GM23248 (cell line): ENCODE measurements at regions not wholly inside any gene's neighbourhood (a gene's known extent, or its start where the extent isn't known, plus 50 kb on each side); places are given as distances from the start of the nearest gene placed in this dataset.

Experiments
- DNase-seq: peaks from one replicate; pipeline ENCODE4 v3.0.0-alpha.2; 2015
- H2AFZ ChIP-seq: fragments of 200-600 bp; sonication (generic); 2 replicates; pipeline ENCODE4 v1.6.1; 2016; ENCODE audit warnings: antibody characterized with exemption
- H3F3A ChIP-seq: fragments of 200-600 bp; sonication (generic); 2 replicates; pipeline ENCODE4 v1.6.1; 2016; ENCODE audit warnings: mild to moderate bottlenecking, antibody characterized with exemption, mixed run types; ENCODE audit not compliant: insufficient read depth
- H3K27ac ChIP-seq: fragments of 200-600 bp; sonication (generic); 2 replicates; pipeline ENCODE4 v1.5.1; 2016; ENCODE audit warnings: mild to moderate bottlenecking
- H3K27me3 ChIP-seq: fragments of 200-600 bp; sonication (generic); replicated peaks from 2 replicates; pipeline ENCODE4 v1.6.1; 2016; ENCODE audit warnings: mild to moderate bottlenecking; ENCODE audit not compliant: insufficient read depth
- H3K36me3 ChIP-seq: fragments of 200-600 bp; sonication (generic); 2 replicates; pipeline ENCODE4 v1.6.1; 2016; ENCODE audit warnings: low read depth, mild to moderate bottlenecking
- H3K4me1 ChIP-seq: fragments of 200-600 bp; sonication (generic); 2 replicates; pipeline ENCODE4 v1.6.1; 2016; ENCODE audit warnings: mild to moderate bottlenecking; ENCODE audit not compliant: insufficient read depth
- H3K4me2 ChIP-seq: fragments of 200-600 bp; sonication (generic); one replicate; pipeline ENCODE4 v1.6.1; 2016; ENCODE audit warnings: mild to moderate bottlenecking; ENCODE audit not compliant: unreplicated experiment
- H3K4me3 ChIP-seq: fragments of 200-600 bp; sonication (generic); 2 replicates; pipeline ENCODE4 v1.5.1; 2016; ENCODE audit warnings: mild to moderate bottlenecking
- H3K79me2 ChIP-seq: fragments of 200-600 bp; sonication (generic); 2 replicates; pipeline ENCODE4 v1.6.1; 2016; ENCODE audit warnings: mild to moderate bottlenecking; ENCODE audit not compliant: insufficient read depth
- H3K9ac ChIP-seq: fragments of 200-600 bp; sonication (generic); 2 replicates; pipeline ENCODE4 v1.6.1; 2016; ENCODE audit warnings: mild to moderate bottlenecking
- H3K9me2 ChIP-seq: fragments of 200-600 bp; sonication (generic); 2 replicates; pipeline ENCODE4 v1.6.1; 2016; ENCODE audit warnings: mixed run types, mild to moderate bottlenecking, moderate library complexity; ENCODE audit not compliant: insufficient read depth
- H3K9me3 ChIP-seq: fragments of 200-600 bp; sonication (generic); one replicate; pipeline ENCODE4 v1.6.1; 2017; ENCODE audit warnings: low read depth
- H4K20me1 ChIP-seq: fragments of 200-600 bp; sonication (generic); 2 replicates; pipeline ENCODE4 v1.6.0; 2016; ENCODE audit not compliant: insufficient read depth
- EZH2 ChIP-seq: fragments of 200-600 bp; sonication (generic); IDR thresholded peaks from 2 replicates; pipeline ENCODE4 v1.6.1; 2018; ENCODE audit warnings: antibody characterized with exemption, mild to moderate bottlenecking; ENCODE audit not compliant: insufficient read depth, poor library complexity, severe bottlenecking
- EZH2phosphoT487 ChIP-seq: fragments of 200-600 bp; sonication (generic); IDR thresholded peaks from 2 replicates; pipeline ENCODE4 v1.6.1; 2018; ENCODE audit warnings: antibody characterized with exemption, moderate library complexity, mild to moderate bottlenecking, low read depth; ENCODE audit not compliant: insufficient read depth
- WGBS, 2 experiments: methylation state at CpG; one replicate each; pipeline ENCODE4 v1.1.6; 2015 to 2017; ENCODE audit warnings: low lambda C conversion rate in 2 of 2, low coverage in 1 of 2; ENCODE audit errors: missing lambda C conversion rate in 2 of 2; 5-methylcytosine and 5-hydroxymethylcytosine counted together
- in situ Hi-C: fragments of 300-500 bp; cut with MboI; formaldehyde crosslinking; loops from 2 replicates; pipeline ENCODE4 v1.15.0; 2020

DNA sequence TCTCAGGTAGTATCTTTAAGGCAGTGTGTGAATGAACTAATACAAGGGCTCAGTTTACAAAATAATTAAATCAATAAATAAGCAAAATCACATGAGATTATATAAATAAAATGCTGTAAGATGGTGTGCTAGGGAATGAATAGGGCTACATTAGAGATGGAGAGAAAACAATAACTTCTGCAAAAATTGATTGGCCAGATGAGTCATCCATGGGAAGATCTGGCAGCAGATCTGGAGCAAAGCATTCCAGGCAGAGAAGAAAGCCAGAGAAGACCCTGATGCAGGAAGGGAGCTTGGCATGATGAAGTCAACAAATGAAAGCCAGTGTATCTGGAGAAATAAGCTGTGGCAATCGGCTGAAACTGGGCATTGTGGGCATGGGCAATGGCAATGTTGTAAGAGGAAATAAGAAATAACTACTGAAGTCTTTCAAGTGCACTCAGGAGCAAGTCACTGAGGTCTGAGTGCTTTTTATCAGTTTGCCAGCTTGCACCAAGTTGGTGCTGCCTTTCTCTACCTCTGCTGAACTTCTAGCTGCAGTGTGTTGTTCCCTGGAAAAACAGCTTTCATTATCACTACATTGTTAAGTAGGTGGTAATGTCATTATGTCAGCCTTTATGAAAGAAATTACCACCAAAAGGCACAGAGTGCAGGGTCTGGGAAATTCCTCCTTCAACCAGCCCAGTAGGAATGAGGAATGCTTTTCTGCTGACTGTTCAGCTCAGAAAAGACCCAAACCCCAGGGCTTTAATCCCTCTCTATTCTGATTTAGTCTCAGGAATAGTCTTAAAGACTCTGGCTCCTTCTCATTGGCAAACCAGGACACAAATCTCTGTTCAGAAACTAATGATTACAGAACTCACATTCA is 231.6 kb downstream of the HTR1B start:
- Histone ChIP-seq H3K36me3 (no peaks in the 10 kb centered on the region), H3K4me3 (no peak overlapping the region), H3K9me3 (no peaks in the 10 kb centered on the region), H3K9me2 (no peaks in the 10 kb centered on the region), H2AFZ (no peak overlapping the region), H4K20me1 (no peaks in the 10 kb centered on the region), H3K4me2 (no peak overlapping the region), H3K79me2 (no peaks in the 10 kb centered on the region), H3K4me1 (no peaks in the 10 kb centered on the region), H3K27me3 (no peaks in the 10 kb centered on the region), H3K9ac (no peak overlapping the region), H3F3A (no peaks in the 10 kb centered on the region), H3K27ac (no peak overlapping the region)
- no peak for DNase-seq
- in situ Hi-C loops: no loop called here
- no peak for TF ChIP-seq EZH2phosphoT487
- no peak for TF ChIP-seq EZH2
- WGBS, 2 experiments: 42 to 44% methylated on average over 1 of the region's 1 CpG

DNA sequence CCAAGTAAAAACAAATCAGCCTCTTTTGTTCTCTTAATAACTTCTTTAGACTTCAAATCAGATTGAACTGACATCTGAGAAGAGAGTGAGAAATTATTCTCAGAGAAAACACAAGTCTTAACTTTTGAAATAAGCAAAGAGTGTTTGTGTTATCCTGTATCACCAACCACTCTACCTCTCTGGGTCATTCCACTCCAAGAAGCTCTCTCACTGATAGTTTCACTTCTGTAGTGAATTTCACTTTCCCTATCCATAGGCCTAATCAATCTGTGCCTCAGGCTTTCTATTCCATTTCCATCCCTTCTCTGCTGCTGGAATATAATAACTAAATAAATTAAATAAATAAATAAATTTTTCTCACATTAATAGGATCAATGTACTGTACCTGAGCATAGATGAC is 235.0 kb downstream of the HTR1B start:
- Histone ChIP-seq H3K27ac (no peak overlapping the region), H3K4me1 (no peaks in the 10 kb centered on the region), H3K9me2 (no peaks in the 10 kb centered on the region), H3K4me2 (no peak overlapping the region), H3K79me2 (no peaks in the 10 kb centered on the region), H4K20me1 (no peaks in the 10 kb centered on the region), H3K27me3 (no peaks in the 10 kb centered on the region), H3K9me3 (no peaks in the 10 kb centered on the region), H3K36me3 (no peaks in the 10 kb centered on the region), H3K4me3 (no peak overlapping the region), H3F3A (no peaks in the 10 kb centered on the region), H3K9ac (no peak overlapping the region), H2AFZ (no peak overlapping the region)
- in situ Hi-C loops: no loop called here
- no peak for TF ChIP-seq EZH2phosphoT487
- no peak for TF ChIP-seq EZH2
- no peak for DNase-seq

DNA sequence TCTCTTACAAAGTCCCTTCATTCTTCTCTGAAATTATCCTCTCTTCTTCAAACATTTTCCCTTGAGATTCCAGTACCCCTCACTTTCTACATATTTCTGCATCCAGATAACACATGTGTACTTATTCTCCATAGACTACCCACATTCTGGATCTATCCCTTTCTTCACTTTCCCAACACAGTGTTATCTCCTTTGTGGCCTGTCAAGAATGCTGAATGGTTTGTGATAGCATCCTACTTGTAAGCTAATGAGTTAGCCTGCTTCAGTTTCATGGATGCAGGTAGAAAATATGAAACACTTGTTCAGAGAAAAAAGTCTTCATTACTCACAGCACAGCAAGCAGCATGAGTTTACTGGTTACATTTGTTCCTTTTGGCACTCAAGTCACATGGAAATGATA is 245.4 kb downstream of the HTR1B start:
- H3K4me3 ChIP-seq: no peak overlapping the region
- H3K27ac ChIP-seq: no peak overlapping the region
- no peaks in the 10 kb centered on the region for H3K79me2 ChIP-seq
- in situ Hi-C loops: no loop called here
- no peak for DNase-seq
- no peak overlapping the region for H3K9ac ChIP-seq
- no peaks in the 10 kb centered on the region for H3K36me3 ChIP-seq
- H3F3A ChIP-seq: no peaks in the 10 kb centered on the region
- TF ChIP-seq EZH2: no peak
- TF ChIP-seq EZH2phosphoT487: no peak
- no peaks in the 10 kb centered on the region for H3K27me3 ChIP-seq
- no peaks in the 10 kb centered on the region for H3K9me2 ChIP-seq
- H4K20me1 ChIP-seq: no peaks in the 10 kb centered on the region
- no peaks in the 10 kb centered on the region for H3K9me3 ChIP-seq
- H3K4me2 ChIP-seq: no peak overlapping the region
- no peak overlapping the region for H2AFZ ChIP-seq
- no peaks in the 10 kb centered on the region for H3K4me1 ChIP-seq

DNA sequence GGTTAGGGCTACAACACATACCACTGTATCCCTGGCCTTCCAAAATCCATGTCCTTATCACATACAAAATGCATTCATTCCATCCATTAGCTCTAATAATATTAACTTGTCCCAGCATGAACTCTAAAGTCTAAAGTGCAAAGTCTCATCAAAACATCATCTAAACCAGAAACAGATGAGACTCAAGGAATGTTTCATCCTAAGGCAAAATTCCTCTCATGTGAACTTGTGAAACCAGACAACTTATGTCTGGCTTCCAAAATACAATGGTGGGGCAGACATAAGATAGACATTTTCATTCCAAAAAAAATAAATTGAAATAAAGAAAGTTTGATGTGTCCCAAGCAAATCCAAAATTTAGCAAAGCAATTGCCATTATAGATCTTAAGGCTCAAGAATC is 257.4 kb downstream of the HTR1B start:
- no peaks in the 10 kb centered on the region for H3K27me3 ChIP-seq
- in situ Hi-C loops: no loop called here
- H3K4me2 ChIP-seq: no peak overlapping the region
- no peaks in the 10 kb centered on the region for H3K36me3 ChIP-seq
- H3K79me2 ChIP-seq: no peaks in the 10 kb centered on the region
- peak; percentile 10 for DNase-seq
- H3K4me3 ChIP-seq: no peak overlapping the region
- TF ChIP-seq EZH2 (no peak), EZH2phosphoT487 (no peak)
- no peaks in the 10 kb centered on the region for H4K20me1 ChIP-seq
- H3K27ac ChIP-seq: no peak overlapping the region
- no peak overlapping the region for H3K9ac ChIP-seq
- 0 out of 2 replicates have a peak, but pooled peaks cover 7% of the 10 kb centered on the region for H3K4me1 ChIP-seq
- H3F3A ChIP-seq: no peaks in the 10 kb centered on the region
- no peak overlapping the region for H2AFZ ChIP-seq
- H3K9me3 ChIP-seq: no peaks in the 10 kb centered on the region
- H3K9me2 ChIP-seq: no peaks in the 10 kb centered on the region

DNA sequence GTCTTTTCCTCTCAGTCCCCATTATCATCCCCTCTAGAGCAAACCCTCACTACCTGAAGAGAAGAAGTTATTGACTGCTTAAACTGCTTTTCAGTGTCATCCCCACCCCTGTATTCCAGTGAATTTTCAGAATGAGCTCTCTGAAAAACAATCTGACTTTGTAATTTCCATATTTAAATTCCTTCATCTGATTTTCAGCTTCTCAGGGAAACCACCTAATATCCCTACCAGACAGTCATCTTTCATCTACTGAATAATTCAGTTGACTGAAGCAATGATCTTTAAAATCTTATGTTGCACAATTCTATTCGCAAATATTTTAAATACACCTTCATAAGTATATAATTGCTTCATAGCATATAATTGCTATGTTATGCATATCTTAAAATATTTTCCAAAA is 258.7 kb downstream of the HTR1B start:
- H3K36me3 ChIP-seq: no peaks in the 10 kb centered on the region
- H3K27ac ChIP-seq: no peak overlapping the region
- no peaks in the 10 kb centered on the region for H3K79me2 ChIP-seq
- no peak overlapping the region for H2AFZ ChIP-seq
- DNase-seq: no peak
- 82% methylated on average over 1 of the region's 1 CpG for WGBS, 2 experiments
- H4K20me1 ChIP-seq: no peaks in the 10 kb centered on the region
- H3K4me2 ChIP-seq: no peak overlapping the region
- H3K4me3 ChIP-seq: no peak overlapping the region
- in situ Hi-C loops: no loop called here
- no peaks in the 10 kb centered on the region for H3K9me2 ChIP-seq
- no peaks in the 10 kb centered on the region for H3F3A ChIP-seq
- H3K9ac ChIP-seq: no peak overlapping the region
- no peaks in the 10 kb centered on the region for H3K9me3 ChIP-seq
- H3K4me1 ChIP-seq: 0 out of 2 replicates have a peak, but pooled peaks cover 7% of the 10 kb centered on the region
- no peaks in the 10 kb centered on the region for H3K27me3 ChIP-seq
- no peak for TF ChIP-seq EZH2
- TF ChIP-seq EZH2phosphoT487: no peak
